ENCODE measurements at regions not wholly inside any gene's neighbourhood (a gene's known extent, or its start where the extent isn't known, plus 50 kb on each side); places are given as distances from the start of the nearest gene placed in this dataset.

- no peak for DNase-seq (ENCODE audit: low spot score)
Observed at GRCh38 chr1:216919060-216919970, 196.1 kb upstream of the ESRRG start.

- no peak for DNase-seq (ENCODE audit: low spot score)
Observed at GRCh38 chr1:216916890-216917438, 193.7 kb upstream of the ESRRG start.

GRCh38 chr1:216914974-216915373, 191.7 kb upstream of the ESRRG start:
- no peak for DNase-seq (ENCODE audit: low spot score)

- DNase-seq (ENCODE audit: low spot score): no peak
Observed at GRCh38 chr1:216913976-216914375, 190.7 kb upstream of the ESRRG start.

GRCh38 chr1:216910081-216910840, 187.0 kb upstream of the ESRRG start:
- DNase-seq (ENCODE audit: low spot score): no peak

- DNase-seq (ENCODE audit: low spot score): no peak
Observed at GRCh38 chr1:216908126-216908525, 184.9 kb upstream of the ESRRG start.

- no peak for DNase-seq (ENCODE audit: low spot score)
Observed at GRCh38 chr1:216907100-216907499, 183.9 kb upstream of the ESRRG start.

- DNase-seq (ENCODE audit: low spot score): no peak
Observed at GRCh38 chr1:216905781-216906180, 182.6 kb upstream of the ESRRG start.

- no peak for DNase-seq (ENCODE audit: low spot score)
Observed at GRCh38 chr1:216905137-216905536, 181.9 kb upstream of the ESRRG start.

GRCh38 chr1:216904471-216904870, 181.2 kb upstream of the ESRRG start:
- DNase-seq (ENCODE audit: low spot score): no peak

GRCh38 chr1:216903382-216903740, 180.1 kb upstream of the ESRRG start:
- no peak for DNase-seq (ENCODE audit: low spot score)

- DNase-seq (ENCODE audit: low spot score): no peak
Observed at GRCh38 chr1:216902669-216903381, 179.6 kb upstream of the ESRRG start.

- DNase-seq (ENCODE audit: low spot score): no peak
Observed at GRCh38 chr1:216900116-216900620, 176.9 kb upstream of the ESRRG start.

GRCh38 chr1:216898801-216899200, 175.6 kb upstream of the ESRRG start:
- no peak for DNase-seq (ENCODE audit: low spot score)

- no peak for DNase-seq (ENCODE audit: low spot score)
Observed at GRCh38 chr1:216896146-216896545, 172.9 kb upstream of the ESRRG start.

- no peak for DNase-seq (ENCODE audit: low spot score)
Observed at GRCh38 chr1:216894494-216894893, 171.3 kb upstream of the ESRRG start.

GRCh38 chr1:216892581-216893160, 169.4 kb upstream of the ESRRG start:
- DNase-seq (ENCODE audit: low spot score): no peak

- DNase-seq (ENCODE audit: low spot score): no peak
Observed at GRCh38 chr1:216890871-216891270, 167.6 kb upstream of the ESRRG start.

- DNase-seq (ENCODE audit: low spot score): no peak
Observed at GRCh38 chr1:216888731-216889130, 165.5 kb upstream of the ESRRG start.

- DNase-seq (ENCODE audit: low spot score): no peak
Observed at GRCh38 chr1:216887032-216887431, 163.8 kb upstream of the ESRRG start.

GRCh38 chr1:216884614-216885229, 161.5 kb upstream of the ESRRG start:
- DNase-seq (ENCODE audit: low spot score): no peak
